Fibroblast of villous mesenchyme (primary cell): ENCODE measurements at regions not wholly inside any gene's neighbourhood (a gene's known extent, or its start where the extent isn't known, plus 50 kb on each side); places are given as distances from the start of the nearest gene placed in this dataset.
A peak's percentile ranks its signal among the peaks of the same experiment; 100 is the strongest.

Source experiments
- DNase-seq: peaks from one replicate; pipeline ENCODE4 v3.0.0-alpha.2; 2010; ENCODE audit warnings: low read depth
- H3K4me3 ChIP-seq: 2 replicates; pipeline ENCODE4 v1.5.1; 2011; ENCODE audit warnings: low read depth, mild to moderate bottlenecking, low read length
- TF ChIP-seq, protein P1 (sequence below): IDR thresholded peaks from 2 replicates; pipeline ENCODE4 v1.5.1; 2012; ENCODE audit warnings: low read depth, mild to moderate bottlenecking, low read length; ENCODE audit not compliant: insufficient read depth

- DNase-seq = no peak
- no peak overlapping the region for H3K4me3 ChIP-seq
- TF ChIP-seq, protein P1, sequence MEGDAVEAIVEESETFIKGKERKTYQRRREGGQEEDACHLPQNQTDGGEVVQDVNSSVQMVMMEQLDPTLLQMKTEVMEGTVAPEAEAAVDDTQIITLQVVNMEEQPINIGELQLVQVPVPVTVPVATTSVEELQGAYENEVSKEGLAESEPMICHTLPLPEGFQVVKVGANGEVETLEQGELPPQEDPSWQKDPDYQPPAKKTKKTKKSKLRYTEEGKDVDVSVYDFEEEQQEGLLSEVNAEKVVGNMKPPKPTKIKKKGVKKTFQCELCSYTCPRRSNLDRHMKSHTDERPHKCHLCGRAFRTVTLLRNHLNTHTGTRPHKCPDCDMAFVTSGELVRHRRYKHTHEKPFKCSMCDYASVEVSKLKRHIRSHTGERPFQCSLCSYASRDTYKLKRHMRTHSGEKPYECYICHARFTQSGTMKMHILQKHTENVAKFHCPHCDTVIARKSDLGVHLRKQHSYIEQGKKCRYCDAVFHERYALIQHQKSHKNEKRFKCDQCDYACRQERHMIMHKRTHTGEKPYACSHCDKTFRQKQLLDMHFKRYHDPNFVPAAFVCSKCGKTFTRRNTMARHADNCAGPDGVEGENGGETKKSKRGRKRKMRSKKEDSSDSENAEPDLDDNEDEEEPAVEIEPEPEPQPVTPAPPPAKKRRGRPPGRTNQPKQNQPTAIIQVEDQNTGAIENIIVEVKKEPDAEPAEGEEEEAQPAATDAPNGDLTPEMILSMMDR = no peak
Observed at GRCh38 chr13:73230716-73231115, 171.9 kb downstream of the KLF5 start.

- peak; percentile 13 for DNase-seq
- TF ChIP-seq, protein P1 = peak; percentile 21
- no peak overlapping the region for H3K4me3 ChIP-seq
Observed at GRCh38 chr13:73228546-73228945, 169.7 kb downstream of the KLF5 start.

DNA sequence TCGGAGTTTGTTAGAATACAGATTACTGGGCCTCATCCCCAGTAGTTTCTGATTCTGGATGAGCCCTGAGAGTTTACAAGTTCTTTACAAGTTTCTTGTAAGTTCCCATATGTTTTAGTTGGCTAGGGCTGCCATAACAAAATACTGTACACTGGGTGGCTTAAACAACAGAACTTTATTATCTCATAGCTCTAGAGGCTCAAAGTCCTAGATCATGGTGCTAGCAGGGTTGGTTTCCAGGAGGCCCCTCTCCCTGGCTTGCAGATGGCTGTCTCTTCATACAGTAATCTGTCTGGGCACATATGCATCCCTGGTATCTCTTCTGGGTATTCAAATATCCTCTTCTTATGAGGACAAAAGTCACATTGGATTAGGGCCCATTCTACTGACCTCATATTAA lies 167.2 kb downstream of the KLF5 start:
- no peak overlapping the region for H3K4me3 ChIP-seq
- TF ChIP-seq, protein P1 = no peak
- no peak for DNase-seq

GRCh38 chr13:73224703-73225102 lies 165.9 kb downstream of the KLF5 start:
- no peak overlapping the region for H3K4me3 ChIP-seq
- peak; percentile 25 for DNase-seq
- TF ChIP-seq, protein P1 = no peak

DNA sequence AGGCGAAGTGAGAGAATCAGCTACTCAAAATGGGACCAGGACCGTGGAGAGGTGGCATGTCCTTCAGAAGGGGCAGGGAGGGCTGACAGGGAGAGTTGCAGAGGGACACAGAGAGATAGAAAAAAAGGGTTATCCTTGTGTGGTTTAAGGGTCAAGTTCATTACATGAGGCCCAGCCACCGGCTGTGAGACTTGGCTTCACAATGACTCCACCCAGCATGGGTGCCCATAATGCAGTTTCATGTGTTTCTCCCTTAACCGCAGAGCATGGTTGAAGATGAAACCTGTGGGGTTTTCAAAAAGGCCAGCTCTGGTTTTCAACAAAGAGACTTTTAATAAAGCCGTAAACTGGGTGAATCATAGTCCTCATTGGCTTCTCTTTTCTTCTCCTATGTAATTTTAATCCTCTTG lies 164.6 kb downstream of the KLF5 start:
- H3K4me3 ChIP-seq = no peak overlapping the region
- TF ChIP-seq, protein P1 = no peak
- DNase-seq = peak; percentile 39

DNA sequence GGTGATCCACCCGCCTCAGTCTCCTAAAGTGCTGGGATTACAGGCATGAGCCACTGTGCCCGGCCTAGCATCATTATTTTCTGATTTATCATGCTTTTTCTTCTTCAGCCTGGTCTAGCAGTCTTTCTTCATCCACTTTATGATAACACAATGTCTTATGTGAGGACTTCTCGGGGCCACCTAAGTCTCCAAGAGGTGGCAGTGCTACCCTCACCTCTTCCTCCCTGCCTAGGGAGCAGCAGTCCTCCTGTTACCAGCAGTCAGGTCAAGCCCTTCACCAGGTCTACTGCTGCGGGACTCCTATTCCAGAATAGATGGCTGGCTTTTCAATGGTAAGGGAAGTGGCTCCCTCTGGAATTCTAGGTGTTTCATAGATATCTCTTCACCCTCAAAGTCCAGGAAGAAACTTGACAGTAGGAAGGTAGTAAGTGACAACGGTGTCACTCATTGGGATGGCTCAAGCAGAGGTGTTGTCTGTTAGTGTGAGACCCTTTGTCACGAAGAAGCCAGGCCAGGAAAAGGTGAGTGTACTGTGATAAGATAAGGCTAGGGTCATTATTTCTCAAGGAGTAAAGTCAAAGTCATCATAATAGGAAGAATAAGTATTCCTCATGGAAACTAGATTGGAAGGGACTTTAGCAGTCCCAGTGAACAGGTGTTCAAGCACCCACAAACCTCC lies 164.0 kb downstream of the KLF5 start:
- DNase-seq = no peak
- no peak overlapping the region for H3K4me3 ChIP-seq
- TF ChIP-seq, protein P1 = no peak
